ENCODE measurements at regions not wholly inside any gene's neighbourhood (a gene's known extent, or its start where the extent isn't known, plus 50 kb on each side); places are given as distances from the start of the nearest gene placed in this dataset.

DNA sequence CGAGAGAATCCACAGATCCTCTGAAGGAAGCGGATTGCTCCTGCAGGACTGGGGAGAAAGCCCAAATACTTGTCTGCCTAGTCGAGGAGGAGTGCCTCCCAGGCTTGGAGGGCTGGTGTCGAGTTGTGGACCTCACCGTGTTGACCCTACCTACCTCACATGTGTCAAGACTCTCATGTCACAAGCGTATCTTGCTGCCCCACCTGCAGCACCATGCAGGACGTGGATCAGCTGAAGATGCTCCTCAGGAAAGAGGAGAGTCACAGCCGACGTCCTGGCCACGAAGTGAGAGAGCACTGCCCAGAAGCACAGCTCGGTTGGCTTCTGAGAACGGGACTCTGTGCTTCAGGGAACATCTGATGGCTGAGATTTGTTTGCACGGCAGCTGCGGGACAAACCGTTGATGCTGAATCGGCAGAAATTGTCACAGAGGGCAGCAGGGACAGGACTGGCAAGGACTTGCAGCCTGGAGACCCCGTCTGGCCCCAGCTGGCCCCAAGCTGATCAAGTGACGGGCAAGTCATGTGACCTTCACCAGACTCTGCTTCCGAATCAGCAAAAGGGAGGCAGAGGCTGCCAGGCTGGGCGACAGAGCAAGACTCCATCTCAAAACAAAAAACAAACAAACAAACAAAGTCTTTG lies 119.1 kb upstream of the ITGA1 start:
- TF ChIP-seq, protein P1, sequence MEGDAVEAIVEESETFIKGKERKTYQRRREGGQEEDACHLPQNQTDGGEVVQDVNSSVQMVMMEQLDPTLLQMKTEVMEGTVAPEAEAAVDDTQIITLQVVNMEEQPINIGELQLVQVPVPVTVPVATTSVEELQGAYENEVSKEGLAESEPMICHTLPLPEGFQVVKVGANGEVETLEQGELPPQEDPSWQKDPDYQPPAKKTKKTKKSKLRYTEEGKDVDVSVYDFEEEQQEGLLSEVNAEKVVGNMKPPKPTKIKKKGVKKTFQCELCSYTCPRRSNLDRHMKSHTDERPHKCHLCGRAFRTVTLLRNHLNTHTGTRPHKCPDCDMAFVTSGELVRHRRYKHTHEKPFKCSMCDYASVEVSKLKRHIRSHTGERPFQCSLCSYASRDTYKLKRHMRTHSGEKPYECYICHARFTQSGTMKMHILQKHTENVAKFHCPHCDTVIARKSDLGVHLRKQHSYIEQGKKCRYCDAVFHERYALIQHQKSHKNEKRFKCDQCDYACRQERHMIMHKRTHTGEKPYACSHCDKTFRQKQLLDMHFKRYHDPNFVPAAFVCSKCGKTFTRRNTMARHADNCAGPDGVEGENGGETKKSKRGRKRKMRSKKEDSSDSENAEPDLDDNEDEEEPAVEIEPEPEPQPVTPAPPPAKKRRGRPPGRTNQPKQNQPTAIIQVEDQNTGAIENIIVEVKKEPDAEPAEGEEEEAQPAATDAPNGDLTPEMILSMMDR (IDR thresholded peaks at IDR 0.05; ENCODE audit: insufficient read depth, low read depth, low read length), result no peak
- TF ChIP-seq EZH2 (IDR thresholded peaks at IDR 0.05; ENCODE audit: insufficient read depth, low read length), result no peak
